HG03432 (cell line): ENCODE measurements at regions not wholly inside any gene's neighbourhood (a gene's known extent, or its start where the extent isn't known, plus 50 kb on each side); places are given as distances from the start of the nearest gene placed in this dataset.
"Not testable (repeated sequence)": the region's sequence is repeated elsewhere in the genome, so short reads cannot be mapped to it uniquely, and the experiment has no call there.

Experiments
- ATAC-seq: cut with Tn5 transposase; IDR thresholded peaks from one replicate; pipeline ENCODE4 v1.9.1; 2021; ENCODE audit warnings: mild to moderate bottlenecking, moderate library complexity; ENCODE audit not compliant: unreplicated experiment

- ATAC-seq: no peak
These were observed 175.3 kb upstream of the CREB1 start for GRCh38 chr2:207354462-207354861.

GRCh38 chr2:207356567-207356966, 173.2 kb upstream of the CREB1 start:
- ATAC-seq: no peak

- ATAC-seq: no peak
These were observed 172.5 kb upstream of the CREB1 start for GRCh38 chr2:207357216-207357615.

DNA sequence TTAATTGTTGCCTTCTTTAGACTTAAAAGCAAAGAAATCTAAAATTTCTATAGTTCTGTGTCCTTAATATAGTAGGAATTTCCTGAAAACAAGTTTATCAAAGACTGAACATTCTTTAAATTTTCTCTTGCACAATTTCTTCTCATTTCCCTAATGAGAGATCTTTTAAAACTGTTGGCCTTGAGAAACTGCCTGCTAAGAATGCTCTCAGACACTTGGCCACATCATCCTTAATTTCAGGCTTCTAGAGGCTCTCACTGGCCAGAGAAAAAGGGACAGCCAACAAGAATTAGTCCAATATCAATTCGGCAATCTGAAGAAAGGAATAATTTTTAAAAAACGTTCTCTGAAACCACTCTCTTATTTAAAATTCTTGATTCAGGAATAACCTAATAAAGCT, 167.0 kb upstream of the CREB1 start:
- no peak for ATAC-seq

DNA sequence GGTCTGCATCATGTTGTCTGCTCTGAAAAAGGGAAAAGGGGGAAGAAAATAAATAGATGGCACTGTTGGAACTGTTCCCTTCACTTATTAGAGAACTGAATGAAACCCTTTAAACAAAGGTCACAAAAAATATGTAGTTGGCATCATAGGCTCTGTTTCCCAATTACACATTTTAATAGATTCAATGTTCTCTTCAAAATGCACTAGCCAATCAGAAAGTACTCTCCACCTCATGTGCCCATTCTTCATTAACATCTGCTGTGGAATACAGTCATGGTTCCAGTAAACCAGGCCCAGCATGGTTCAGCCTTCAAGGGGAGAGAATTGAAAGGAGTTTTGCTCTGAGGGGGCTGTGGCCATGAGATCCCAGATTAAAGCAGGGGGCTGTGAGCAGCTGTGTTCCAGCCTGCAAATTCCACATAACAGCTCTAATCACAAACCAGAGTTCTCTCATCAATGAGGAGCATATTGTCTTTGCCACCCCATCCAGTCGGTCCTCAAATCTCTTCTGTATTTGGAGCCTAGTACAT, 165.9 kb upstream of the CREB1 start:
- no peak for ATAC-seq

DNA sequence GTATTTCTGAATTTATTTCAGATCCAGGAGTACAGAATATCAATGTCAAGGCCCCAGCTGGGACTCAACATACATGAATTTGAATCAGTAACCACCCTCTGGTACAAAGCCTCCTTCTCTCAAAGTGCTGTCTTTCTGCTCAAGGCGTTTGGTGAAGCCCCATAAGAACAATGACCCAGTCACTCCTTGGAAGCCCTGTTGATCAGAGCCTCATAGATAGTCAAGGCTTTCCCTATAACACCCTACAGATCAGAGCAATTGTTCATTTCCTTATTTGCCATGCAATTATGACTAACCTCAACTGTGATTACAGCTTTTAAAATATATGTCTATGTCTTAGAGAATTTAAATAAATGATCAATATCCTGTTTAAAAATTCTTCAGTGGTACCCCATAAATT, 159.1 kb upstream of the CREB1 start:
- ATAC-seq: no peak

DNA sequence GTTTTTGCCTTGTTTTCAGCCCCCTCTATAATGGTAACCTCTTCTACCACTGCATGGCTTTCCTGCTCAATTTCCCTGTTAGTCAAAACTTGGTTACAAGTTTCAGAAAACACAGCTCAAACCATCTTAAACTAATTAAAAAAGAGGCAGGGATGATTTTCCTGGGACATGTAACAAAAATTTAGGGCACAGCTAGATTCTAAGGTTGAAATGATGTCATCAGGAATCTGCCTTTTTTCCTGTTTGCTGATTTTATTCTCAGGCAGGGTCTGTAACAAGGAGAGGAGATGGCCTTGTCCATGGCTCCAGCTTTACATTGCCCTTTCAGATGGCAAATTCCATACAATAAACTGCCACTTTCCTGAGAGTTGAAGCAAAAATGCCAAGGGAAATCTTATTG, 157.9 kb upstream of the CREB1 start:
- ATAC-seq: no peak

DNA sequence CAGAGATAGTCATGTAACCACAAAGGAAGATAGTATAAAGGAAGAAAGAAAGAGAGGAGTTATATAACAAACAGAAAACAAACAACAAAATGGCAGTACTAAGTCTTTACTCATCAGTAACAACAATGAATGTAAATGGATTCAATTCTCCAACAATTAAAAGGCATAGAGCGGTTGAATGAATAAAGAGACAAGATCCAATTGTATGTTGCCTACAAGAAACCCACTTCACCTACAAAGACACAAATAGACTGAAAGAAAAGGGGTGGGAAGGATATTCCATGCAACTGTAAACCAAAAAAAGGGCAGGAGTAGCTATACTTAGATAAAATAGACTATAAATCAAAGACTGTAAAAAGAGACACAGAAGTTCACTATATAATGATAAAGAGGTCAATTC, 157.3 kb upstream of the CREB1 start:
- no peak for ATAC-seq

- no peak for ATAC-seq
These were observed 154.4 kb upstream of the CREB1 start for GRCh38 chr2:207375207-207375875.

GRCh38 chr2:207378620-207379019, 151.1 kb upstream of the CREB1 start:
- ATAC-seq: not testable (repeated sequence)

GRCh38 chr2:207385076-207385475, 144.7 kb upstream of the CREB1 start:
- ATAC-seq: no peak

GRCh38 chr2:207385903-207386302, 143.9 kb upstream of the CREB1 start:
- ATAC-seq: no peak

DNA sequence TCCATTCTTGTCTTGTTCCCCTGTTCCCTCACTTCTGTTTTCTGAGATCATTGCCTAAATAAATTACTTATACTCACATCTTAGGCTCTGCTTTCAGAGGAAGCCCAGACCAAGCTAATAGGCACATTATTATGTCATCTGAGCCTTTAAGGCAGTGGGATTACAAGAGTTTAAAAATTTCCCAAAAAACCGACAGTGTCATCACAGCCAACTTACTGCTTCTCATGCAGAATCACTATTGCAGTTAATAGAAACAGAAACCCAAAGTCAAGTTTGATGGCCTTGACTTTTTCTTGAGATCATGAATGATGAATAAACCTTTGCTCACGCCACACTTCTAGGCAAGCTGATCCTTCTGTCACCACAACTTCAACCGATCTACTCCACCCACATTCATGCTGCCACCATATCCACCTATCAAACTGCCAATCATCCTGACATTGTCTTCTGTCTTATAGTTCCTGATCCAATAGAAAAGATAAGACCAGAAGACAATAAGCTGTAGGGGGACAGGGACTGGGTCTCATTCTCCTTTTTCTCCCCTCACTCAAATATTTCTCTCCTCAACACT, 142.7 kb upstream of the CREB1 start:
- ATAC-seq: no peak

- ATAC-seq: no peak
These were observed 139.3 kb upstream of the CREB1 start for GRCh38 chr2:207390302-207391095.

DNA sequence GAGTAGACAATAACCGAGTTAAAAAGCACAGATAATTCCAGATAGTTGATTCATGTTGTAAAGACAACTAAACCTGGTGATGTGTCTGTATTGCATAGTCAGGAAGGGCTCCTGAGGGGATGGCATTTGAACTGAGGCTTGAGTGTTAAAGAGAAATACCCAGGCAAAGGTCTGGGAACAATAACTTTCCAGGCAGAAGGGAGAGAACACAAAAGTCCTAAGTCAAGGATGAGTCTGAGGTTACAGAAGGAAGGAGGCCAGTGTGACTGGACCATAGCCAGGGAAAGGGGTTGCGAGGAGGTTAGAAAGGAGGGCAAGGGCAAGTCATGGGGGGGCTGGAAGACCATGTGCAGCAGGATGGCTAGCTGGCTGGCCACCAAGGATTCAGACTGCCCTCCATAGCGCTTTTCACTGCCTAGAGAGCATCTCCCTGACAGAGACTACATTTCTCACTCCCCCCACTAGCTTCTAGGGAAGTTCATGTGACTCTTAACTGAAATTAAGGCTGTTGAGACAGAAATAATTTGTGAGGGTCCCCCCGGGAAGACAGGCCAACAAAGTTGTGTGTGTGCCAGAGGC, 135.5 kb upstream of the CREB1 start:
- ATAC-seq: no peak

- ATAC-seq: no peak
These were observed 134.8 kb upstream of the CREB1 start for GRCh38 chr2:207394812-207395534.

DNA sequence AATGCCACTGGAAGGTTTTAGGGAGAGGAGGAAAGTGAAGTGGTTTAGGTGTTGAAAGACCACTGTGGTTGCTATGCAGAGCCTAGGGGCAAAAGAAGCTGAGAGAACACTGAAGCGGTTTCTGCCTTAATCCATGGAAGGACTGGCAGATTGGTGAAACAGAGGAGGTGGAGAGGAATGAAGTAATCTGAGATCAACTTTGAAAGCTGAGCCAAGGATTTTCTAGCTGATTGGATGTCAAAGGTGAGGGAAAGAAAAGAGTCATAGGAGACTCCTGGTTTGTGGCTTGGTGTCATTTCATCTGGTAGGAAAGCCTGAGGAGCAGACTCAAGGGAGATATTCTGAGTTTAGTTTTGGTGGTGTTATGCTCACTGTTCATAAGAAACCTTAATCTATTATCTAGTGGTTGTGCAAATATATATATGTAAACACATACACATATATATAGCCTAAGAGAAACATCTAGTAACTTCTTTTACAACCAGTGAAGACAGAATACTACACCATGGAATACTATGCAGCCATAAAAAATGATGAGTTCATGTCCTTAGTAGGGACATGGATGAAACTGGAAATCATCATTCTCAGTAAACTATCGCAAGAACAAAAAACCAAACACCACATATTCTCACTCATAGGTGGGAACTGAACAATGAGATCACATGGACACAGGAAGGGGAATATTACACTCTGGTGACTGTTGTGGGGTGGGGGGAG, 134.1 kb upstream of the CREB1 start:
- ATAC-seq: no peak

GRCh38 chr2:207397917-207398655, 131.7 kb upstream of the CREB1 start:
- ATAC-seq: no peak

DNA sequence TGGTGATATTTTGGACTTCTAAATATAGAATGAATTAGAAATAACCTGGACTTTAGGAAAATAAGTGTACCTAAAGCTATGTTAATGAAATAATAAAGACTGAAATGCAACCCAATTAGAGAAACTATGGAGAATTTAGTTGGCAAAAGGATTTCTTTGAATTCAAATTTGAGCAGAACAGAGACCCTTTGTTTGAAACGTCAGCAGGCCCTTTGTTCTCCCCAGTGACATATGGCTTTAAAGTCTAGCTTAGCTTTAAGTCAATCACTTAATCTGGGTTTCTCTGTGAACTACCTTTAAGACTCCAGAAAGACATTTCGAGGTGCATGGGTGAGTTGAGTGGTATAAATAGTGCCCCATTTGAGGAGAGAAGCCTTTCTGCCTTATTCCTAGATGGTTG, 130.5 kb upstream of the CREB1 start:
- ATAC-seq: no peak

DNA sequence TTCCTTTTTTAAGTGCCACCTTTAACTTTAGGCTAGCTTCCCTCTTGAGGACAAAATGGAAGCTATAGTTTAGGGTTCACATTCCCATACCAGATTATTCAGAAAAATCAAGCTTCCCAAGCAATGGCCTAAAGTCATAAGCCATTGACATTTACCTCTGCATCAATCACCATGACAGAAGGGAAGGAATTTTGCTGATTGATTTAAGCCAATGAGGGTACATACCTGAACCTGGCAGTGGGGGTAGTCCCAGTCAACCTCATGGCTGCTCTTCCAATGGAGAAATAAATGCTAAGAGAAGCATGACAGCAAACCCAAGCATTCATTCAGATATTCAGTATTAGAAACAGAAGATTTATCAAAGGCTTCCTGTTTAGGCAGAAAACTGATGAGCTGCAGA, 128.4 kb upstream of the CREB1 start:
- ATAC-seq: no peak
